GM19035 (cell line): ENCODE measurements at regions not wholly inside any gene's neighbourhood (a gene's known extent, or its start where the extent isn't known, plus 50 kb on each side); places are given as distances from the start of the nearest gene placed in this dataset.

Source experiments
- ATAC-seq: cut with Tn5 transposase; IDR thresholded peaks from one replicate; pipeline ENCODE4 v1.9.1; 2021; ENCODE audit not compliant: unreplicated experiment

DNA sequence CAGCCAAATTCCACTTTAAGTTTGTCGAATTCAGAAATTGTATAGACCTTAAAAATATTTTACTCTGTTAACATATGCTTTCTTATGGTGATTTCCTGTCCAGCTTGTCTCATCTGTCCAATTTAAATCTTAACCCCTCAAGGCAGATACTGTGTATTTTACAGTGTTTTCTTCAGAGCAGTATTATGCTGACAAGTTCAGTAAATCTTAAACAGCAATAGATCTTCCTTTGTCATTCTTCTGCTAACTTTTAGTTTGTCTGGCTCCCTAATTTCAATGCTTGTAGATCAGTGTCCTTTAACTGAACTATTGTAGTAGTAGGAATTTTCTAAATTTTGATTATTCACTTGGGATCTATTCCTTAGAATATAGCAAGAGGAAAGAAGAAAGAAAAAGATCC, 52.8 kb upstream of the MEIS1 start:
- ATAC-seq: no peak

DNA sequence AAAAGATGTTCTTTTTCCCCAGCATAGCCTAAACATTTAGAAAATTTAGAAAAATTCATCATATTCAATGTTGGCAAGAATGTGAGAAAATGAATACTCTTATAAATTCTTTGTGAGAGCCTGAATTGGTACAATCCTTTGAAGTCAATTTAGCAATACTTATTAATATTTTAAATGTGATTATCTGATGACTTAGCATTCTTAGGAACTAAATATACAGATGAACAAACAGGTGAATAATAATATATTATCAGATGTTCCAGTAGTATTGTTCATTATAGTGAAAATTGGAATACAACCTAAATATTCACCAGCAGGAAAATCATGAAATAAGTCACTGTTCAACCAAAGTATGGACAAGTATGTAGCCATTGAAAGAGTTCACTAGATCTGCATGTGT, 55.5 kb upstream of the MEIS1 start:
- no peak for ATAC-seq

DNA sequence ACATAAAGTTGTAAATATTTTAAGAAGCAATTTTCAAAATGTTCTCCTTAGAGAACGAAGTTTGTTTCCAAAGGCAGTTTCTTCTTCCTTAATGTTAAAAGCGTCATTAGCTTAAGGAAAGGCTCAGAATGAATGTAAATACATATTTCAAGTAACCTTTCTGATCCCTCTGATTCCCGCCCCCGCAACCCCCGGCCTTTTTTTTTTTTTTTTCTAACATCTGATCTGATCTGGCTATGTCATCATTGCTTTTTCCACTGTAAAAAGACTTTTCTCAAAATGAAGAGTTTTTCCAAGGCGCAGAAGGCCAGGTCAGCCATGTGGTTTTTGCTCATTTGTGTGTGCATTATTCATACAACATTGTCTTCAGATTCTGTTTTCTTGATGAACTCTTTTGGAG, 57.1 kb upstream of the MEIS1 start:
- ATAC-seq: no peak

DNA sequence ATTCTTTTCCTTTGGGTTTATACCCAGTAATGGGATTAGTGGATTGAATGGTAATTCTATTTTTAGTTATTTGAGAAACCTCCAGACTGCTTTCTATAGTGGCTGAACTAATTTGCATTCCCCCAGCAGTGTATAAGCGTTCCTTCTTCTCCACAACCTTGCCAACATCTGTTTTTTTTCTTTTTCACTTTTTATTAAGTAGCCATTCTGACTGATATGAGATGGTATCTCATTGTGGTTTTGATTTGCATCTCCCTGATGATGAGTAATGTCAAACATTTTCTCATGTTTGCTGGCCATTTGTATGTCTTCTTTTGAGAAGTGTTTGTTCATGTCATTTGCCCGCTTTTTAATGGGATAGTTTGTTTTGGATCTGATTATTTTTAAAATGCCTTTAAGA, 64.1 kb upstream of the MEIS1 start:
- no peak for ATAC-seq

DNA sequence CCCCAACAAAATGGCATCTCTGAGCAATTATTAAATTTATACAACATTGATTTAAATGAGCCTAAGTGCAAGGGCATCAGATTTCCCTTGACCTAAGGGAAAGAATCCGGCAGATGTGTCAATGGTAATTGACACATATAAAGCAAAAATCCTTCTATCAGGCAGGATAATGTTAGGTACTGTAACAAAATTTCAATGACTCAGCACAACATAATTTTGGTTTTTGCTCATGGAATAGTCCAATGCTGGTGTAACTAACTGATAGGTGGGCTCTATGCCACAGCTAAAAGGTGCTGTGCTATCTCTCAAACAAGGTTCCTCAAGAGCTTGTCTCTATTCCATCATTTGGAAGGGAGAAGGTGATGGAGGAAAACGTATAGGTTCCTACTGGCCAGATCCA, 68.3 kb upstream of the MEIS1 start:
- ATAC-seq: no peak

DNA sequence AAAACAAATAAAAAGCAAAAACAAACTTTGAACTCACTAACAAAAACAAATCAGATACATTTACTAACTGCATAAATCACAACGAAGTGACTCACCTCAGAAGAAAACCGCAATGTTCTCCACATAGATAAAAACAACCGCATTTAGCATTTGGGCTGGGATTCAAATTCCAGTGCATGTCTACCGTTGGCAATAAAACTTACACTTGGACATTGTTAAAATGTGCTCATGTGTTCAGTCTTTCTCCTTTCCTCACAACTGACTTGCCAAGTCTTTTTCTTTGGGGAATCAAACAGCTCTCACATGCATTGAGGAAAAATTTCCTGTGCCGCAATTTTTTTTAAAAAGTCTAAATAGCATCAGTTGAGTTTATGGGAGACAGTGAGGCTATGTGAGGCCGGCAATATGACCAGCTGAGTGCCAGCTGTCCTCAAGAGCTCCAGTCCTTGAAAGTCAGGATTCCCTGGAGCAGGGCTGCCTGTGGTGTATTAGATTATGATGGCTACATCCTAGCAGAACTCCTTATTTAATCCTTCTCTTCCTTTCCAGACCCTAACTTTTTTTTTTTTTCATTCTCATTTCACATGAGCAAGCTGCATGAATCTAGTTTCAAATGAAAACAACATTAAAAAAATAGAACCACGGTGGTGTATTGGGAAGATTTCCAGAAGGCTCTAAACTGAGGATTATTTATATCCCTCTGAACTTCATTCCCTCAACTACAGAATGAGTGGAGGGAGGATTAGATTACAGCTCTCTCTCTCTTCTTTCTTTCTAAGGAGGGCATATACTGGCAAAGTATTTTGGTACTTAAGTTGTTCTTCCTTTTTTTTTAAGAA, 70.2 kb upstream of the MEIS1 start:
- ATAC-seq: no peak

DNA sequence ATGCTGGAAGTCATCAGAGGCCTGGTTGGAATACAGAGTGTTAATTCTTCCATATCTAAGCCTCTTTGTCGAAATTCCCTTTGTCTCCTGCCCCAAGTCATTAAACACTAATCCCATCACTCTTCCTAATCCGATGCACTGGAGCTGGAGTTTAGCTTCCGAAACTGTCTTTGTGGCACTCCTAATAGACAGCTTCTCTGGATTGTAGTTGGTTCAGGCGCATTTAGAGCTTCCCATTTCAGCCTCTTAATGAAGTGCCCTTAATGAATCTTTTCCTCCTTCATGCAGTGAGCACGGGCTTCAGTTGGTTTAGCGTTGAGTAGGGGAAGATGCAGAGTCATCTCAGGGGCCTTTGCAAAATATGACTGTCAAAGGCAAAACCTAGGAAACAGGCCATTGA, 72.2 kb upstream of the MEIS1 start:
- no peak for ATAC-seq

DNA sequence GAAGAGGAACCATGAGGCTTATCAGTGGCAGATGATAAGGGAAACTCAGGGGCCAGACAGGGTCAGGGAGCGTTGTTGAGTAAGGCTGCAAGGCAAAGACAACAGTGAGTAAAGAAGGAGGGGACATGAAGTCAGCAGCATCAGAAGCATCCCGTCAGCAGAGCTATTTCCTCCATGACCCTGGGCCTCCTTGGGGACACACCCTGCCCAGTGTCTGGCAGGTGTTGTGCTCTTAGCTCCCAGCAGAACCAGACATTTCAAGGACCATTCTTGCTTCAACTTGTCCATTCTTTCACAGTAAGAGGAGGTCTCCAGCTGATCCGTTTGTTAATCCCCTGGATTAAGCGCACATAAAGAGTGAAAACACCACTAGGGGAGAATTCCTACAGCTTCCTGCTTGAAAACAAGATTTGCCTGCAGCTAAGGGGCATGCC, 88.7 kb upstream of the MEIS1 start:
- ATAC-seq: no peak

DNA sequence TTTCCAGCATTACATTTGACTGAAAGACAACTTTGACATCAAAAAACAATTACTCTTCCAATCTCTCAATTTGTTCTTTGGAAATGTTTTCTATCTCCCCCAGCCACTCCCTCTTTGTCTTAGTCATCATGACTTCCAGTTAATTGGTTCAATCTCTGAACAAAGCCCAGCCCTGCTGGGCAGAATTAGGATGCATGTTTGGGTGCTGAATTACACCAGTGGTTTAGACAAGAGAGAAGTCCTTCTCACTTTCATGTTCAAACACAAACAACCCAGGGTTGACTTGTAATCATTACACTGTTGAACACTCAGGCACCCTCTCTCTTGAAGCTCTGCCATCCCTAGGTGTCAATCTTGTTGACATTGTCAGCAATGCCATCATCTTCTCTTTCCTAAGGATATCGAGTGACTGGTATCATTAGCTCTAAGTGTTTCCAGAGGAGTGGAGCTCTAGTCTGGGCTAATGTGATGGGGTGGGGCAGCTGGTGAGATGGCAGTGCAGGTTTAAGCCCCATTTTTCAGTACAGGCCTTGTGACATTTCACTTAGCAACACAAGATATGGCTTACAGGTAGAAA, 90.8 kb upstream of the MEIS1 start:
- no peak for ATAC-seq

DNA sequence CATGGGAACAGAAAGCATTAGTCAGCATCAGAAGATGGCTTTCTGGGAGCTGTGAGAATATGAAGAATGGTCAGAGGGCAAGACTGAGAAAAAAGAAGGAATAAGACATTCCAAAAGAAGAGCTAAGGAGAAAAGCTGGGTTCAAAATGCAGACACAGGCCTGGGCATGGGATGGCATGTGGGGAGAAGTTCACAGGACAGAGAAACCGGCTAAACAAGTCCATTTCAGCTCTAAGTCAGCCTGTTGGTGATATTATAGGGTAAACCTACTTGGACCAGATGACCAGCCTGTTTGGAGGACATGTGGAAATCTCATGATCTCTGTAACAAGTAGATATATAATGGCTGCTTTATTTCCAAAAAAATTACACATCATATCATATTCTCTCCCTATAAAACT, 91.7 kb upstream of the MEIS1 start:
- ATAC-seq: no peak

DNA sequence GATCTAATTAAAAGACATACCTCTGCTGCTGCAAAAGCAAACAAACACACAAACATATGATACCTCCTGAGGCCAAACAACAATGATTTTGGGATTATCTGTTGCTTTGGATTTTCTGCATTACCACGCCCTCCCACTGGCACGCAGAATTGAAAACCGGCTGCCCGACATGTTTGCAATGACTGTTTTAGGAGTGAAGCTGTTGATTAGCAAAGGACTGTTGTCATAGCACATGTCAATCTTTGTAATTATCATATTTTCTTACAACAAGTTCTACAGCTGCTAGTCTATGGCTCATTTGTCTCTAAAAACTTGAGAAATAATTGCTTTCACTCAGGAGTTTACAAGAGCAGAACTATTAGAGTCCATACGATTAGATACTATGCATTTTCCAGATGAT, 94.4 kb upstream of the MEIS1 start:
- ATAC-seq: no peak

DNA sequence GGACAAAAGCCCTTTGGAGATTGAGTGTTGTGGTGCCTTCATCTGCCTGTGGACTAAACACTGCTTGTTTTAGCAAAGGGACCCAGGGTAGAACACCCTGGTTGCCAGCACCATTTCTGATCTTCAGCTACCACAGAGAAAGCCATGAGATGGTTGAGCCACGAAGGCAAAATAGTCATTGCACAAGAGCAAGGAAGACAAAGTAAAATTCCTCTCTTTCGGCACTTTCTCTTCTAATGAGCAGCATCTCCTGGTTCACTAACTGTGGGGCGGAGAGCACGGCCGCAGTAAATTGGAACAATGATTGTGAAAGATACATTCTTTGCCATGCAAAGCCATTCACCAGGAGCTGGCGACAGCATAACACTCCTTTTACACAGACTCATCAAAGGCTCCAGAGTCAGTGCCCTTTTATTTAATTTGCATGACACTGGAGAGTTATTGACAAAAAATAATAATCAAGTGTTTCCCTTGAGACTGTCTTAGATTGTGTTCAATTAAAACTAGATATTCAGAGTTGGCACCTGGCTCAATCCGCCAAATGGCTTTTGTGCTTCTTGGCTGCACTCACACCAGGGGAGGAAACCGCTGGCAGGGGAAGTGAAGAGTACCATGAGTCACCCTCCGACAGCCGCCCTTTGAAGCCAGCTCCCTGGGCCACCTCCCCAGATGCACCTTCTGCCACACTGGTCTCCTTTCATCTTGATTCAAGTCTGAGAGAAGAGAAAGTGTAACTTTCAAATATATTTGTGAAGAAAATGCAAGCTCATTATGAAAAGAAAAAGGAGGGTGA, 100.5 kb upstream of the MEIS1 start:
- no peak for ATAC-seq

DNA sequence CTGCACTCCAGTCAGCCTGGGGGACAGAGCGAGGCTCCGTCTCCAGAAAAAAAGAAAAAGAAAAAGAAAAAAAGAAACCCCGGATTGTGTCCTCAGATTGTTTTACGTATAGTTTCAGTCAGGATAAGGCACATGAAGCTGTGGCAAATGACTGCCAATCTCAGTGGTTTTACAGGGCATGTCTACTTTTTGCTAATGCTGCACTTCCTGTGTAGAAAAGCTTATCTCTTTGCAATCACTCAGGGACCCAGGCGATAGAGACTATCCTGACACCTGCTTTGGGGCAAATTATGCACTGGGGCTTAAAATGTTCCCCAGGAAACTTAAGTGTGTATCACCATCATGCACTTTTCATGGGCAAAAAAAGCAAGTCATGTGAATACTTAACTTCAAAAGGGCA, 103.7 kb upstream of the MEIS1 start:
- ATAC-seq: no peak

DNA sequence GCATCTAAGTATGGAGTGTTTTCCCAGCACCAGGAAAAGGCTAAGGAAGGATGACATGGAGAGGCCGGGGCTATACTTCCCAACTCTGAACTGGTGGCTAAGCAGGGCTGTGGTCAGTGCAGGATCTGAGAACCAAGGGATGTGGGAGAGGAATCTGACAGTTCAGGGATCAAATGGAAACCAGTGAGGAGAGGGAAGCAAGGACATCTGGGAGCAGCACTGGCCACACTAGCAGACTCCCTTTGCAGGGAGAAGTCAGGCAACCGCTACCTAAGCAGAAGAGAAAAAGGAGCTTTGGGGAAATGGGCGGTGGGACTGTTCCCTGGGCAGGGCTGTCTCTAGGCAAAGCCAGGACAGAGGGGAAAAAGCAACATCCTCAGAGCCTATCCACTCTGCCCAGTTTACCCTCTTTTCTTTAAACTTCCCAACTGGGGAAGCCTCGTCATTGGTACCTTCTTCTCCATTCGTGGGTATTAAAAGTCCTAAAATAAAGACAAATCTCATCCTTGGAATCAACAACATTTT, 105.8 kb upstream of the MEIS1 start:
- ATAC-seq: no peak

DNA sequence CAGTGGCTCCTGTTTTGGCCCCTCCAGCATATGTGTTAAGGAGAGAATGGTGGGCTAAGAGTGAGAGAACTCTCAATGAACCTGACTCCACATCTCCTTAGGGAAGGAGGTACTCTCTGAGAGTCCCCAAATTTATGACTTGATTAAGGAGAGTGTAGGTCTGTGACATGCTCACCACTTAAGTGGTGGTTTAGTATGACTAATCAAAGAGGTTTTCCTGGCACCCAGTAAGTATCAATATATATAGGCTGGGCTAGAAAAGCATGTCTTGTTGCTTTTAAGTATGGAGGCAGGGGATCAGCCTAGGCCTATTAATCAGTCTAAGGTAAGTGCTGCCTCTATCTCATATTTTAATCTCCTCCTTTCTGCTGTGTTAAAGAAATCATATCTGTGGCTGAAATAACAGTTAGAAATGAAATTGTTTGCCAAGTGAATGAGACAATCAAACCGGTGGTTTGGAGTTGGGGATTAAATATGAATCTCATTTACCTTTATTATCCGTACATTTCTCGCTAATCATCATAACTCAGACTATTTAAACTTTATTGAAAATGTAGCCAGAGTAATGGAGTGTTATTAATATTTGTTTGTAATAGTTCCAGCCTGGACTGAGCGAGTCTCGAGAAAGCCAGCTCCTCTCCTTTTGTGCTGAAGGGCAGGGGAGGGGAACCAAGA, 107.7 kb upstream of the MEIS1 start:
- no peak for ATAC-seq

DNA sequence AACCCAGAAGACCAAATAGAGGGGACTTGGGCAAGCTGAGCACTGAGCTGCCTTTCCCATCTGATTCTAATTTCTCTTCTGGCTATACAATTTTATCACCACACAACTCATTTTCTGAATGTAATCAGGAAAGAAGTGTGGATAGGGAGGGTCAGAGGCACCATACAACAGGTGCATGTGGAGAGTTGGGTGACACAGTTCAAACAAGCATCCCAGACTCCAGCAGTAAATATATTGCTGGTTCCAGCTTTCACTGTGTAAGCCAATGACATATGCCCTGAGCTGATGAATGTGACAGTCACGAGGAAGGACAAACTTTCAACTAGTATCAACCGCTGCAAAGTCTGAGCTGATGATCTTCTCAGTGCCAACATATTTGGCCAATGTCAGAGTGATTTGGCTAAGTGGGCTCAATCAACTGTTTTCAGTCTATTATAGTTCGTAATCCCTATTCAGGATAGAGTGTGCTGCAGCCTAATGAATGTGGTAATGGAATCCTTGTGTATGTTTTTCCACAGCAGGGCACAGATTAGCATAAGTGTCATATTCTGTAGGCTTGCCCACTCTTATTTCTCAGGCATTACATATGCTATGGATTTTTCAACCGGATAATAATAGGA, 109.9 kb upstream of the MEIS1 start:
- ATAC-seq: no peak

DNA sequence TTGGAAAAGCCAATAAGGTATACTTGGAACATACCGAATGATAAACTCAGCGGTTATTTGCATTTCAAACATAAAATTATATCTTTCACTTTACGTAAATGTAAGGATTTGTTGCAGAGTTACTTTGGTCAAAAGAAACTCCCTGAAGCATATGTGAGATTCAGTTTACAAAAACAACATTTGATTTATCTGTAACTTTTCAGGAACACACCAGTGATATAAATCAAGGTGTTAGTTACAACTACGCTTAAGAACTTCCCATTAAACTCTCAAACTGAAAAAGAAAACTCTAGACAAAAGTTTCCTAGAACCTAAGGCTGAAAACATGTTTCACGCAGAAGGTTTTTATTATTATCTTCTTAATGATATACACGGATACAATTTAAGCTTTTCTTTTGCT, 110.6 kb upstream of the MEIS1 start:
- ATAC-seq: no peak

DNA sequence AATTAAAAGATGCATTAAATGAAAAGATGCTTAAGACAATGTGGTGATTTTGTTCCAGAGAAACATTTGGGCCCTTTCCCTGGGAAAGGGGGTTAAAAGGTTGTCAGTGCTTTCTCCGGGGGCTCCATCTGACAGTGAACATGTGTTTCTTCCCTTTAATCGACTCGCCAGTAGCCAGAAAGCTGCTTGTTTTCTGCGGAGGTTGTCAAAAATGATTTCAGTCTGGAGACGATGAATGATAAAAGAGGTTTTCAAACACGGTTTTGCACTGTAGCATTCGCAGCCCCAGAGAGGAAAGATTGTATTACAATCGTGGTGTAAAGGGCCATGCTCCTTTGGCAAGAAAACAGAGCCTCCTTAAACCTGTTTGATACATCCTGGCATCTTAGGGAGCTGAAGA, 111.5 kb upstream of the MEIS1 start:
- ATAC-seq: no peak

DNA sequence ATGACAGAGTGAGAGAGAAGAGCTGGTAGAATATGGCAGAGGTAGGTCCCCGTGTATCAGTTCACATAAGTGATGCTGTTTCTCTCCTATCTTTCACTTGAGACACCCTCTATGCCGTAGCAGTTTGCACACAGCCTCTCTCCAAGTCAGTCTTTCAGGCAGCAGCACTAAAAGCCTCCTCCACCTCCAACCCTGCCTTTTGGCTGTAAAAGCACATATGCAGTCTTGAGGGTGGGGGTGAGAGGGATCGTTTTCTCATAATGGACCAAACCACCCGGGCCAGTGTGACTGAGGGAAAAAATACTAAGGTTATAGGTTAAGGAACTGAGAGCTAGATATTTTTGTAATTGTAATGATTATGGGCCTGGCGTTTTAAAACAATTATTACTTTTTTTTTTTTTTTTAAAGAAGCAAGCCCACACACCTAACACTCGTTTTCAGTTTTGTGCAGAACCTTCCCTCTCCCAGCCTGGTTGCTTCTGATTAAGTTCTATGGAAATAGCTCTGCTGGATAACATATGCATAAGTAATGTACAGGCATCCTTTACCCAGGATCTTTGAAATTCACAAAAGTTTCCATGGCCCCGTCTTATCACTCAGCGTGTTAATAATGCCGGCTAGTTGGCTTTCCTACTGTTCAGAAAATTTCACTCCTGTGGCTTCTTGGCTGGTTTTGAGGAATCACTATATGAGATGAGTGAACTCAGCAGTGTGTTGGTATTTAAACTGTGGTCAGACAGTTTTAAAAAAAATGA, 112.2 kb upstream of the MEIS1 start:
- ATAC-seq: no peak

DNA sequence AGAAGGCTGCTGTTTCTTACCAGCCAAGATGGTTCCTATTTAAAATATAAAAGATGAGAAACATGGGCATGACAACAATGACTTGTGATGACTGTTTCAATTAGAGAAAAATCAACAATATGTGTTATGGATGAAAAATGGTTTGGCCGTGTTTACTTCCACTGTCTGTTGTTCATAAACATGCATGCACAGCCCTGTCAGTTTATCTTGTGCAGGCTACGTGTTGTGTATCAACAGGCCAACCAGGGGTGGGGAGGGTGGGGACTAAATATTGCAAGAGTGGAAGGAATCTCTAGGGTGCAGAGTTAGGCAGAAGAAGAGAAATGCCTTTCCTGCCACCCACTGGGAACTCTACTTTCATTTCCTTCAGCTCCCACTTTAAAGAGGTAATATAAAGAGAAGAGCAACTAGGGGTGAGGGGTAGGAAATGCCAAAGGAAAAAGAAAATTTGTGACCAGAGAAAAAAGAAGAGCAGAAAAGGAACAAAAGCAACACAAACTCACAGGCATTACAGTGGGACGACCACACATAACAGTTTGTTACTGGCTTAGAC, 116.8 kb upstream of the MEIS1 start:
- ATAC-seq: no peak
